Stimulated activated naive CD4-positive, alpha-beta T cell treated with Interleukin-2 at 50 U/mL for 16 hours (primary cell): ENCODE measurements at regions not wholly inside any gene's neighbourhood (a gene's known extent, or its start where the extent isn't known, plus 50 kb on each side); places are given as distances from the start of the nearest gene placed in this dataset.

Experiments used
- DNase-seq: peaks from one replicate; lab custom pipeline; 2025; lab: John Stamatoyannopoulos, UW

DNA sequence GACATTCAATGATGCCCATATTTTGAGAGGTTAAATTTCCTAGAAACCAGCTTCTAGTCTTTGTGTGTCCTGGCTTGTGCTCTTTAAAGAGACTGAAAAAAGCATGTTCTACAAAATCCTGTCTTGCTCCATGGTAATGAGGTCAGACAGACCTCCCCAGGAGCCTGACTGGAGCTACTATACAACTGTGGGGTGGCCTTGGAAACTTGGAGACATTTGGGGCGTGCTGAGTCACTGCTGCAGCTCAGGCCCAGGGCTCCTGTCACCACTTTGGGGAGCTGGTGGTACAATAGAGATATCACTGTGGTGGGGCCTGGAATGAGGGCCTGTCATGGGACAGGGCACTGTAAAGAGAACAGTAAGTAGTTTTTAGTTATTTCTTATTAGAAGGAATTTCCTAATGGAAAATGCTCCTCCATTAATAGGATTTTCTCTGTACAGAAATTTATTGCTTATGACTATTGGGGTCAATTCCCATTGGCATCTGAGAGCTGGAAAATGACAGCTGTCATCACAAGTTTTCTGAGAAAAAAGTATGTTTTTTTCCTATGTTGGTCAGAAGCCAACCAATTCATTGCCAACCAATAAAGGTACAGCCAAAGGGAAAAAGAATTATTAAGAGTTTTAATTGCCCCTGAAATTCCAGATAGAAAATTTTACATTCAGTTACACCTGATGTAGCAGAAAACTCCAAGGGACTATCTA is 207.4 kb upstream of the JADE1 start:
- no peak for DNase-seq

DNA sequence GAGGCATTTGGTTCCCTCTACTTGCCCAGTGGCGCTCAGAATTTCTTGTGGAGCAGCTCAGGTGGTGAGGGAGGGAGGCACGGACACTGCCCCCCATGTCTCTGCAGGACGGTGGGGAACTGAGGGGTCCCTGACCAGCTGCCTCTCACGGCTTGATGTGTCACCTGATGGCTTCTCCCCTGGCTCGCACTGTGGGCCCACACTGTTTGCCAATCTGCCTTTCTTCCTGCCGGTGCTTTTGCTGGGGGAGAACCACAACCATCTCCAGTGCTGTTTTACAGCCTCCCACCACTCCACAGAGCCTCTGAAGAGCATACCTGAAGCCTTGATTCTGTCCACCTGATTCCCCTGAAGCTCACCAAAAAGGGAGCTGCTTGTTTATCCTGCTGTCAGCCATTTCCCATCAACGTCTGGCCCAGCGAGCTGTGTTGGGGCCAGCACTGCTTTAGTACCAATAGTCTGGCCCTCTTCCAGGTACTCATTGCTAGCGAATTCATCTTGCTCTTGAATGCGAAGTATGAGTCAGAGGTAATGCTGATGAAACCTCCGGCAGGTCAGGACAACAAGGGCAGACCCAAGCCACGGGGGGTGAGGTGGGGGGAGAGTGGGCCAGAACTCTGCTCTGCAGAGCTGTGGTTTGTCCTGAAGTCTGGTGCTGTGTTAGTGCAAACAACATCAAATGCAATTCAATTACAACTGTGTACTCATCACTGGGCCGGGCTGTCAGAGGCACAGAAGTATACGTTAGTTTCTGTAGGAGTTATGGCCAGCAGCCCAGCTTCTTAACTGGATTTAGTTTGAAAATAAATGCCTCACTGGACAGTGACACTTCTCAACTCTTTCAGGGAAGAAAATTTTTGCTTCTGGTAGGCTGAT is 208.3 kb upstream of the JADE1 start:
- DNase-seq = no peak

DNA sequence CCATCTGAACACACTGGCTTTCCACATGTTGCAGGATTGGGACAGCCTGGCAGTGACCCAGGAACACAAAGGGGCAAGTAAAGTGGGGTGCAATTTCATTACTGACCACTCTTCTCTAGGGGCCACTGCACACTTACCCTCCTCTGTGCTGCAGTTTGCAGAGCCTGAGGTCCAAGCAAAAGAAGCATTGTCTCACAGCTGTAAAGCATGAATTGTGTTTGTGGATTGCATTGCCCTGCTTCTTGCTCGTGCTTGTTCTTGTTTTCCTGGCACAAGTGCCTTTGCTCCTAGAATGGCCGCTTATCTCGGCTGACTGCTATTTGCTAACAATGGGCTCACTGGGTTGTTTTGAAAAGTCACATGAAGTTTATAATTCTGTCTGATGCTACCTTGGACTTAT is 209.1 kb upstream of the JADE1 start:
- DNase-seq = no peak

DNA sequence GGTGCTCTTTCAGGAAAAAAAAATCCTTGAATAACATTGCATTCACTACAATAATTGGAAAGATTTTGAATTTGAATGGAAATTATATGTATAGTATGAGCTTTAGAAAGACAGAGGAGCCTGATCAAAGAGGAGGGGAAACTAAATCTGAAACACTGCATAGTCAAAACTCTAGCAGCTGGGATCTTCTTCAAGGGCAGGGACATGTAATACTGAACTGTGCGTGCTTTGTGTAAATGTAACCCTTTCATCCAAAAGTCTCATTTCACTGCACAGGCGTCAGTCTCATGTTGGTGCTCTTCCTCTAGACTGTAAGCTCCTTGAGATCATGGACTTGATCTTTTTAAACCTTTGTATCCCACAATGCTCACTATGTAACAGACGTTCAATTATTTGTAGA is 212.0 kb upstream of the JADE1 start:
- DNase-seq = no peak

DNA sequence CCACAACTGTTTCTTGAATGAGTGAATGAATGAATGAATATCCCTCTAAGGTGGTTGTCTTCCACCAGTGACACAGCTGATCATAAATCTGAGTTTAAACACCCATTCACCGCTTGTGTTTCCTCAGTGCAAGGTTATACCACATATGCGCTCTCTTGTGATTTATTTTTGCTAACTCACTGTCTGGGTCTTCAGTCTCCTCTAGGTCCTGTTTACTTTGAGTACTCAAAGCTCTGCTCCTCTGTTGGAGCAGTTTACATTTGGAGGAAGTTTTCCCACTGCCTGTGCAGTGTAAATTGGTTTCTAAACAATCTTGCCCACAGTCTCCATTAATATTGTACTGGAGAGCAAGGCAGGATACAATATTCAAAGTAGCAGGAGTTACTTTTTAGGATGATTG is 212.6 kb upstream of the JADE1 start:
- DNase-seq = no peak

DNA sequence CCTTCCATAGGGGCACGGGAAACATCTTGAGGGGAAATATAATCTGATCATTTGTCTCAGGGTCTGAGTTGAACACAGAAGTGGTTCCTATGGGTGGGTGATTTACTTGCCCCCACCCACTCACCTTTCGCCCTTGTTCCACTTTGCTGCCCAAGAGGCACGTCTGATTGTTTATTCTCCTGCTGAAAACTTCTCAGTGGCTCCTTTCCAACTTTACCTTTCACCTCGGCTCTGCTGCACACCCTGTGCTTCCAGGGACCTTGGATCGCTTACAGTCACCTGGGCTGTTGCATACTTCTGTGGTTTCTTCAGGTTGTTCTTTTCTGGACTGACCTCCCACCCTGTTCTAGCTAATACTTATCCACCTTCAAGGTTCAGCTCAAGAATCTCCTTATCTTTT is 213.4 kb upstream of the JADE1 start:
- no peak for DNase-seq

DNA sequence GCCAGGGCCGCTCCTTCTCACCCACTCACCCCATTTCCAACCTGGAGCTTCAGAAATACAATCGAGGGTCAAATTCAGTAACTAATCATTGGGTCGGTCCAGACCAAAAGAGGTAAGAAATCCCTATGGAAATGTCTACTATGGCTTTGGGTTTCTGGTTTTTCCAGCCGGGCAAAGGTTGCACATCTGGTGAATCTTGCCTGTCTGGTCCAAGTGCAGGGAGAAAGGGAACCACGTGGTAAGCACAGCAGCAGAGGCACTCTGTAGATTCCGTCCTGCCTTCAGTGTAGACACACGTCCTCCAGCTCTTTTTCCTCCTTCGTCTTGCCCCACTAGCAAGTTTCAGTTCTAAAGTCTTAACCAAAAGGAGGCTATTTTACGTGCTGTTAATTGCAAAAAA is 218.0 kb upstream of the JADE1 start:
- no peak for DNase-seq

DNA sequence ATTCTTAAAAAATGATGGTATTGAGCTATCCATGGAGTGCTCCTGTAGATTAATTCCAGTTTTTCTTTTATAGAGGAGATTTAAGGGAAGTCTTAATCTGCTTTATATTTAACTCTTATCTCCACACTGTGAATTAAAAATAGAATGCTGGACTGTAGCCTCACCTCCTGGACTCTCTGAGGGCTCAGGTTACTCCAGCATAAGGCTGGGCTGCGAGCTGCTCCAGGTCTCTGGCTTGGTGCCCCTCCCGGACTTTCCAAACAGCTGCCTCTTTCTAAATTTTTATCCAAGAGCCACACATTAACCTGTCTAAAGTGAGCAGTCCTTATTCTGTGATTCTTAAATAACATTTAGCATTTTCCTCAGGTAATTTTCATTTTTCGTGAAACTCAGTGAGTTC is 218.7 kb upstream of the JADE1 start:
- DNase-seq = no peak

DNA sequence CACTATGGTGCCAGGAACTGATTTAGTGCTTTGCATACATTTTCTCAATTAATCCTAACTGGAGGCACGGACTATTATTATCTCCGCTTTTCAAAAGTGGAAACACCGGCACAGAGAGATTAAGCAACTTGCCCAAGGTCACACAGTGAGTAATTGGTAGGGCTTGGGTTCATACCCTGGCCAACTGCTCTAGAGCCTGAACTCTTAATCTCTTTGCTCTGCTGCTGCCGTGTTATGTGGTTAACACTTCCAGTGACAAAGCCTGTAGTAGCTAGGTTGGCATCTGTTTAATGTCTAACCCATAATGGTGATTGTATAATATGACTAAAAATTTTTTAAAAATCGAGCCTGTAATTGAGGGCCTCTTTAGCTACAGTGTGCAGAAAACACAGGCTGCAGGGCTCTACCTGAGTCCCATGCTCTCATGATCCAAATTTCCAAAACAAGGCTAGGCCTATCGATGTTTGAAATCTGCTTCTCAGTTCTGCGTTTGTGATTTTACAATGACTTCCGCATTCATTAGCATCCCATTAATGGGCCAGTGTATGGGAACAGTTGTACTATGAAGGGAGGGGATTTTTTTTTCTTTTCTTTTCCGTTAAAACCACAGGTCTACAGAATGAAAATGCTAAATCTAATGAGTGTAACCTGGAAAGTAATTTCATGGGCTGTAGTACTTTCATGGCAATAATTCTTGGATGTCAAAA is 219.3 kb upstream of the JADE1 start:
- no peak for DNase-seq

DNA sequence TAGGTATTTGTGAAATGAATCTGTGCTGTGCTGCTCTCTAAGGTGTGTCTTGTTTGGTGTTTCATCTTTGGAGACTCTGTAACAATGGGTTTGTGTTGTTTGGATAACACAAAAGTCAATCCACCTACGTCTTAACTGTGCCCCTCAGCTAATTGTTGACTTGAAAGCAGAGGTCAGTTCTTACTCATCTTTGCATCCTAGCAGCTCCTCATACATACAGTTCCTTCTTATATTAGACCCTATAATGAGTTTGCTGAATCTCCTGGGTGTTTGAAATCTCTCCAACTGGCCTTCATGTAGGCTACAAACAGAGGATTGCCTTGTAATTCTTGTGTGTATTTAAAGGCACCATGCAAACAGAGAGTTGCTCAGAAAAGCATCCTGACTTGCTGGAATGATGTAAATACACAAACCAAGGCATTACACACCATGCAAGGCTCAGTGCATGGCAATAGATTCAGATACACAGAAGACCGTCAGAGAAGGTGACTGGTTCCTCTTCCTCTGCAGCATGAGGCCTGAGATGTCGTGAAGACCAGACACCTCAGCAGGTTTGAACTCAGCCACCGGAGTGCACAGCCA is 220.0 kb upstream of the JADE1 start:
- no peak for DNase-seq

DNA sequence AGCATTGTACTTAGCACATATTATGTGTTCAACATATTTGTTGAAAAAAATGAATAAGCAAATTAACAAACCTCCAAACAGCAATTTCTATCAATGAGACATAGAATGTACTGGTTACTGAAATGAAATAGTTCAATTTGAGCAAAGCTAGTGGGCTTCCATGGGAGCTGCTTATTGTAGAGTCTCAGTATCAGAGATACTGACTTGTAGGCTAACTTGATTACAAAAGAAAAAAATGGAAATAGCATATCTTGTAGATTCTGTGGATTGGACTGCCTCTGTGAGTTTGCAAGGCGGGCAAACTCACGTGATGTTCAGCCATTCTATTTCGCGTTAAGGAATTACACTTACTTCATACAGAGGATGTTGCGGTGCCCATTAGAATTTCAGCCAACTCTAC is 222.1 kb upstream of the JADE1 start:
- no peak for DNase-seq

DNA sequence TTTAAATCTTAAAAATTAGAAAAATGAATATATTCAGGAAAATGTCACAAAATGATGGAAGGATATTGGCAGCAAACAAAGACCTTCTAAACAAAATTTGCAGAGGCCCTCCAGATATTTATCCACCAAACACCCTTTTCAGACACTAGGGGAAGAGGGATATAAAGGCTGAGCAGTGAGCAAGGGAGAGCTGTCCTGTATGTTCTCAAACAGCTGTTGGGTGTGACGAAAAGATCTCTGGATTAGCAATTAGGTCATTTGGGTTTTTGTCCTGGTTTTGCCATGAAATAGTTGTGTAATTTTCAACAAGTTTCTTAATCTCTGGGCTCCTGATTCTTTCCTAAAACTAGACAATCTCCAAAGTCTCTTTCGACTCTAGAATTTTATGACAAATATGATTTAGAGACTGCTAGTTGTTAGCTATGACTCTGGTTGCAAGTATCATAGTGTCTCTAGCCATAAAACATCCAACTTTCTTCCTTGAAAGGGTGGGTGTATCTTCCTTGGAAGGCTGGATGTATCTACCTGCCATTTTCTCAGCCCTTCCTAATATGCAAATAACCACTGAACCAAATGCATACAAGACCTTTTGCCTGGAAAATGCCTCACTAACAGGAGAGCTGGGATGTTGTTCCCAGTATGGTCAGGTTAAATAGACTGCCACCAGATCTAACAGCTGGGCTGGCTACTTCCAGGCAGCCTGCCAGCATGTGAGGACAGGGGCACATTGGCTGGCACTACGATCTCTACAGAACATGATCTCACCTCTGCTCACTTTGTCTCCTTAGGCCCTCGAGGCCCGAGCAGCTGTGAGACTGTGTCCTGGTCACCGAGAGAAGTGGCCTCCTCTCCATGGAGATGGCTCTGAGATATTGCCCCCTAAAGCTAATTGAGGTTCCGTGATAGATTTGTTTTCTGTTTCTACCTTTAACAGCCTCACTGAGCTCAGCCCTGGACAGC is 225.5 kb upstream of the JADE1 start:
- DNase-seq = no peak

DNA sequence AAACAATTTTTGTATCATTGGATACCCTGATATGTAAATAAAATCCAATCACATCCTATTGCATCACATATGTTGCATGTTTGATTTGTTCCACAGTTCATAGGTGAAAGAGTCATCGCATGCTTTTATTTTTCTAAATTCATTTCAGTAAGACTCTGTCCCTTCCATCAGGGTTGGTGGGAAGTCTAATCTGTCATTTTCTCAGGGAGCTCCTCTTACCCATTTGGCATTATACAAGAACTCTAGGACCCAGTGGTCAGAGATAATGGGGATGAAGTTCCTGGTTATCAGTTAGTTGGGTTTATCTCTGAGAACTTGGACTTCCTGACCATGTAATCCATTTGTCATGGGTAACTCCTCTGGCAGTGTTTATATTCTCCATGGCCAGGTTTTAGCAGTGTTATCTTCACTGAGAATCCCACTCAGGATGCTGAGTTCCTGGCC is 227.1 kb upstream of the JADE1 start:
- no peak for DNase-seq

DNA sequence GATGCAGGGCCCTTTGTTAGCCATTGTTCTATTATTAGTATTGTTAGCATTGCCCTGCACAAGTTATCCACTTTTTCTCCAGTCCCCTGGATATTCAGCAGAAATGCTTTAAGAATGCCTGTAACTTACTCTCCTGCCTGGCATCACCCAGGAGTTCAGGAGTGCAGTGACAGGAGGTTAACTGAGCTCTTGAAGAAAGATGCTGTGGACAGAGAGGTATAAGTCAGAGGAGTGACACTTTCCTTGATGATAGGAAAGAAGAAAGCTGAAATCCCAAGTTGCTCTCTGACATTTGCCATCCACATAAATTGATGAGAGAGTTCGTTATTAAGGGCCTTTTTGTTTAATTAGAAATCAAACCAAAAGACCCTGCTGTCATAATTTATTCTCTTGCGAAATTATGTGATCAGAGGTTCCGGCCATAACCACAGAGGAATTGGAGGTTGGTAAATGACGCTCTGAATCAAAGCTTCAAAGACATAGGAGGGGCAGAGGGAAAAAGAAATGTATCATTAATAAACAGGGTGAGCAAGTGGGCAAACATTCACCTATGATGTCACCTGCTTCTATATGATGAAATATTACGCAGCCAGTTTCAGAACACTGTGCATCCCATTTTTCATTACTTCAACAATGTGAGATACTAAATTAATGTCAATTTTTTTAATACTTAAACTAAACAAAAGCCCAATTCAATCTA is 230.2 kb upstream of the JADE1 start:
- DNase-seq = no peak

DNA sequence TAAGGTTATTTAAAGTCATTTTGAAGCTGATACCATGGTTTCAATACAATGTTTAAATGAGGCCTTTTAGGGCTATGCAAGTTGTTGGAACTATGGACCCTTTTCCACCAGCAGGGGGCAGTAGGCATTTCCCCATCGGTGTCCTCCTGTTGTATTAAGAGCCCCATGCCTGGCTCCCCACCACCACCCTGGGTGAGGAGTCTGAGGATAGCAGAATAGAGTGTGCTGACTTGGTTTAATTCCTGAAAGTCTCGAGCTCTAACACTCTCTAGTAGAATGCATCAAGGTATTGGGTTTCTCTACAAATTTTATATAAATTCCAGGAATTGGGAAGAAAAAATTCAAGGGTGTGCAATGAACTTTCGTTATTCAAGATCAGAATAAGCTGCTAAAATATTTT is 234.8 kb upstream of the JADE1 start:
- peak; percentile 32 for DNase-seq

DNA sequence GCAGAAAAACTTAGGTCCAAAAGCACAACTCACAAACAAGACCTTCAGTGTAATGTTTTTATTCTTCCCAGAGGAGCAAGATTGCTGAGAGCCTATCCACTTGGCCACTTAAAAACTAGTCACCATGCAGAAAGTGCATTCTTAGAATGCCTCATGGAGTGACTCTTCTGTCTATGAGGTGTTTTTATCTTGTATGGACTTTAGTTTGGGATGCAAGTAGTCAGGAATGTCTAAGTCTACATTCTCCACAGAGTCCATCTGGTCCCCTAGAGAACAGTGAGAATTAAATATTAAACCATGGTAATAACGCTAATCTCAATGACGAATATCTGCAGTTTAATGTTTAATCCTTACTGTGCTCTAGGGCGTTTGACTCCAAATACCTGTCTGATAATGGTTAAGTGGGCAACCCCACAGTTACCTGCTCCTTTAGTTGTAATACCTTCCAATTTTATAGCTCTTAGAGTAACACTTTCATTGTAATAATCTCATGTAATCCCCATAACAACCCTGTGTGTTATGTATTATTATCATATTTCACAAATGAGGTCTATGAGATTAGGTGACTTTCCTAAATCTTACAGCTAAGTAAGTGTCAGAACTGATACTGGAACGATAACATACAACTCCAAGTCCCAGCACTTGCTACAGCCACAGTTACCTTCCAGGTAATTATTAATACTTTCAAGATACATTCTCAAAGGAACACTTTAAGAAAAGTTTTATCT is 235.6 kb upstream of the JADE1 start:
- no peak for DNase-seq

DNA sequence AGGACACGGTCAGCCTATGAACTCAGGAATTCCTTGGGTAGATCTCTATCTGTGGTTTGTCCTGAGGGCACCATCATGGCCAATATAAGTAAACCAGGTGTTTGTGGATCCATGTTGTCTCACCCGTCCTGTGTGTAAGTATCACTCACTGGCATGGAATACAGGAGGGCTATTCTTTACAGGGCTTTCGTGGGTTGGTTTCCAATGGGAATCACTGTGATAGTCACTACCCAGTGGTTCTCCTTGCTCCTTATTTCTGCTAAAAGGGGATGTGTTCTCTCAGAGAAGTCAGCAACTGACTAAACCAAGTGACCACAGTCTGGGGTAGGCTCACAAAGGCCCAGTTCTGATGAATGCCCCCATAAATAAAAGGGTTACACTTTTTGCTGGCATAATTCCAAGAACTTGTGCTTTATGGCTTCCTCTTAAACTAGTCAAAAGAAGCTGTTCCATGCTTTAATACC is 236.7 kb upstream of the JADE1 start:
- DNase-seq = no peak

DNA sequence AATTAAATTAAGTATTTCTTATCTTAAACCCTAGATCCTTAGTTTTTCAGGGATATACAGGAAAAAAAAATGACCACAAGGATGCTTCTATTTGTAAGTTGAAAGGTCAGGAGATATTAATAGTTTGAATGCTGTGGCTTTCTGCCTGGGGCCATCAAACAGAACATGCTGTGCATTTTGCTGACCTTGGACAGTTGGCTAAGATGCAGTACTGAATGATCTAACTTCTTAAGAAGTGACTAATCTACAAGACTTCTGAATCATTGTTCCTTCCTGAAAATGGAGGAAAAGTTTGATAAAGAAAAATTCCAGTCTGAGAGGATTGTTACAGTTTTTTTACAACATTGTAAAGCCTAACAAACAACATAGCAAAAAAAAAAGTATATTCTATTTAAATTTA is 237.8 kb upstream of the JADE1 start:
- no peak for DNase-seq

DNA sequence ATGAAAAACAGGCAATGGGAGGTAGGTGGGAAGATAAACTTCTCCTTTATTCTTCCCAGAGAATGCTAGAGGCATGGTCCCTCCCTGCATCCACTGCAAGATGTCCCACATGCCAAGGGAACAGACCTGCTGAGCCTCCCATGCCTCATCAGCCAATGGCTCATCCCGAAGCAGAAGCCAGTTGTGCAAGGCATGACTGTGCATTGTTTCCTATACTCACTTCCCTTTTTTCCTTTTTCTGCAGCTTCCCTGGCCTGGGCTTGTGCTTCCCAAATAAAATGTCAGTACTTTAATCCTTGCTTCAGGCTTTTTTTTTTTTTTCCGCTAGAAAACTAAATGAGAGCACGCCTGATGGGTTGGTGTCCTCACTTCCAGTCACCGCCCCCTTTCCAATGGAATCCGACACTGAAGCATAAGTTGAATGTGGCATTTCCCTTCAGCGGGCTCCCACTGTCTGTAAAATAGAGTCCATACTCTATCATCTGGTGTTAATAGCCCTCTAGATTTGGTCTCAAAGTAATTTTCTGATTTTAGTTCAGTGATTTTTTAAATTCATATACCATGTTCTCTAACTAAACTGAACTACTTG is 239.0 kb upstream of the JADE1 start:
- no peak for DNase-seq

DNA sequence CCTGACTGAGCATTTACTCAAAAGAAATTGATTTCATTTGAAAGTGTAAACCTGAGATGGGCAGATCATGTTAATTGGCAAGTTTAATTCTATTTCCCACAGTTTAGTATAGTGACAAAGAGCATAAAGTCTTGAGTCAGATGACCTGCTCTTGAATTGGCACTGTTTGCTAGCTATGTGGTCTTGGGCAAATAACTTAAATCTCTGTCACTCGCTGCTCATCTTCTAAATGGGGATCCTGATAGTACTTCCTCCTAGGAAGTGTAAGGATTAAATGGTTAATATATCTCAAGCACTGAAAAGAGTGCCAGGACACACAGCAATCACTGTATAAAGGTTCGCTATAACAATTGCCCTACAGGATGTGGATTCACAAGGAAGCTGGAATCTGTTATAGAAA is 242.8 kb upstream of the JADE1 start:
- DNase-seq = no peak
